Immature natural killer cell (primary cell): ENCODE measurements at regions not wholly inside any gene's neighbourhood (a gene's known extent, or its start where the extent isn't known, plus 50 kb on each side); places are given as distances from the start of the nearest gene placed in this dataset.

Experiments
- DNase-seq, 3 donors: peaks; one replicate each; pipeline ENCODE4 v3.0.0; 2022; ENCODE audit warnings: mixed read lengths in 1 of 3
- H3K27ac Mint-ChIP-seq, 6 donors: one replicate each; pipeline ENCODE4 v1.8.0; 2020; ENCODE audit warnings: mixed read lengths in 6 of 6, mild to moderate bottlenecking in 5 of 6, inconsistent platforms in 4 of 6, moderate library complexity in 3 of 6
- H3K27me3 Mint-ChIP-seq, 3 donors: one replicate each; pipeline ENCODE4 v1.8.0; 2020 to 2021; ENCODE audit warnings: low read depth in 3 of 3, mild to moderate bottlenecking in 3 of 3, mixed read lengths in 3 of 3, moderate library complexity in 3 of 3, inconsistent platforms in 1 of 3
- H3K36me3 Mint-ChIP-seq, 3 donors: one replicate each; pipeline ENCODE4 v1.8.0; 2020; ENCODE audit warnings: mixed read lengths in 3 of 3, inconsistent platforms in 2 of 3, mild to moderate bottlenecking in 2 of 3
- H3K4me1 Mint-ChIP-seq, 2 donors: one replicate each; pipeline ENCODE4 v1.8.0; 2020; ENCODE audit warnings: inconsistent platforms in 2 of 2, mild to moderate bottlenecking in 2 of 2, mixed read lengths in 2 of 2, moderate library complexity in 1 of 2
- H3K4me3 Mint-ChIP-seq, 5 donors: one replicate each; pipeline ENCODE4 v1.8.0; 2020; ENCODE audit warnings: mild to moderate bottlenecking in 5 of 5, mixed read lengths in 5 of 5, inconsistent platforms in 3 of 5, moderate library complexity in 3 of 5
- H3K9me3 Mint-ChIP-seq, 6 donors: one replicate each; pipeline ENCODE4 v1.8.0; 2020; ENCODE audit warnings: mild to moderate bottlenecking in 6 of 6, mixed read lengths in 6 of 6, inconsistent platforms in 4 of 6, moderate library complexity in 3 of 6

- H3K27me3 Mint-ChIP-seq, result peaks cover 0 to 15% (median 6%) of the 10 kb centered on the region in 3 donors
- H3K4me3 Mint-ChIP-seq, result no peak overlapping the region
- peaks cover 0 to 10% (median 0%) of the 10 kb centered on the region in 6 donors for H3K9me3 Mint-ChIP-seq
- H3K4me1 Mint-ChIP-seq, result no peaks in the 10 kb centered on the region
- no peaks in the 10 kb centered on the region for H3K36me3 Mint-ChIP-seq
- H3K27ac Mint-ChIP-seq, result no peak overlapping the region
- DNase-seq, result no peak
Measured at GRCh38 chr13:78004821-78005220, 86.2 kb upstream of the EDNRB start.

- Mint-ChIP-seq H3K4me1 (no peaks in the 10 kb centered on the region), H3K27me3 (peaks cover 0 to 16% (median 5%) of the 10 kb centered on the region in 3 donors), H3K9me3 (peaks cover 0 to 17% (median 4%) of the 10 kb centered on the region in 6 donors), H3K4me3 (no peak overlapping the region), H3K36me3 (peaks cover 0 to 10% (median 0%) of the 10 kb centered on the region in 3 donors), H3K27ac (no peak overlapping the region)
- DNase-seq, result no peak
Measured at GRCh38 chr13:77999746-78000145, 81.1 kb upstream of the EDNRB start.

DNA sequence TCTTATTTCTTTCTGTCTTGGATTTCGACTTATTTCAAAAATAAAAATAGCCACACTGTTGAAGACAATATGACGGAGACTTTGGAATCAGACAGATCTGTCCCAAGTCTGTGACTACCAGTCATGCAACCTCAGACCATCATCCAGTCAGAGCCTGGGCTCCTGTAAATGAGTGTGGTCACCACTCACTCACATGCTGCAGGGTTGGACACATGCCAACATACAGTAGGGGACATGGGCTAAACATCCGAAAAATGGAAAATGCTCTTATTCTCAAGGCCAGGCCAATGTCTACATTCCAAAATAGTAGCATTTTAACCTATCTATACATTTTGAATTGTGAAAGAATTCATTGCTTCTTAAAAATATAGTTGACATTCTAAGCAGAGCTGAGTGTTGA is 75.5 kb upstream of the EDNRB start:
- peaks cover 0 to 3% (median 2%) of the 10 kb centered on the region in 3 donors for H3K27me3 Mint-ChIP-seq
- H3K4me3 Mint-ChIP-seq, result no peak overlapping the region
- H3K36me3 Mint-ChIP-seq, result peaks cover 0 to 10% (median 0%) of the 10 kb centered on the region in 3 donors
- no peak overlapping the region for H3K27ac Mint-ChIP-seq
- peaks cover 0 to 9% (median 1%) of the 10 kb centered on the region in 6 donors for H3K9me3 Mint-ChIP-seq
- DNase-seq, result no peak
- H3K4me1 Mint-ChIP-seq, result no peaks in the 10 kb centered on the region

GRCh38 chr13:77991003-77991402 is 72.4 kb upstream of the EDNRB start:
- DNase-seq, result no peak
- Mint-ChIP-seq H3K4me1 (no peaks in the 10 kb centered on the region), H3K27me3 (peaks cover 0 to 4% (median 0%) of the 10 kb centered on the region in 3 donors), H3K4me3 (no peak overlapping the region), H3K9me3 (peaks cover 0 to 5% (median 0%) of the 10 kb centered on the region in 6 donors), H3K27ac (no peak overlapping the region), H3K36me3 (no peaks in the 10 kb centered on the region)

GRCh38 chr13:77989281-77989680 is 70.7 kb upstream of the EDNRB start:
- Mint-ChIP-seq H3K27me3 (peaks cover 0 to 6% (median 0%) of the 10 kb centered on the region in 3 donors), H3K36me3 (no peaks in the 10 kb centered on the region), H3K4me1 (no peaks in the 10 kb centered on the region), H3K9me3 (no peaks in the 10 kb centered on the region), H3K27ac (no peak overlapping the region), H3K4me3 (no peak overlapping the region)
- DNase-seq, result no peak

DNA sequence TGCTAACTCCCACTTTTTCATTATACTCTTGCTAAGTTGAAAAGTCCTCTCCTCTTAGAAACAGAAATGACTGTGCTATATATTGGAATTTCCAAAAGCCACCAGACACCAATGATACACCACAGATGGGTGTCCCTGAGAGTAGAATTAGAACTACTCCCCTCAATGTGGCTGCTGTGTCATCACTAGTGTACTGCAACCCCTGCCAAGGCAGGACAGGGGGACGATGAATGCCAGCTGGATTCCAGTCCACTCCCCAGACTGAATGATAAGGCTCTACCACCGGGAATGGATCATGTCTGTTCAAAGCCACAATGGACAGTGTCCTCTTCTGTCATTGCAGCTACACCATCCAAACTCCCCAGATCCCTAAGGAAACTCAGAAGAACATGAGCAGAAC is 69.7 kb upstream of the EDNRB start:
- no peaks in the 10 kb centered on the region for H3K9me3 Mint-ChIP-seq
- no peak overlapping the region for H3K4me3 Mint-ChIP-seq
- DNase-seq, result no peak
- peaks cover 0 to 9% (median 2%) of the 10 kb centered on the region in 3 donors for H3K27me3 Mint-ChIP-seq
- H3K36me3 Mint-ChIP-seq, result no peaks in the 10 kb centered on the region
- no peaks in the 10 kb centered on the region for H3K4me1 Mint-ChIP-seq
- H3K27ac Mint-ChIP-seq, result no peak overlapping the region

- H3K4me3 Mint-ChIP-seq, result no peak overlapping the region
- no peaks in the 10 kb centered on the region for H3K4me1 Mint-ChIP-seq
- peaks cover 0 to 1% (median 0%) of the 10 kb centered on the region in 6 donors for H3K9me3 Mint-ChIP-seq
- peaks cover 0 to 9% (median 2%) of the 10 kb centered on the region in 3 donors for H3K27me3 Mint-ChIP-seq
- H3K27ac Mint-ChIP-seq, result no peak overlapping the region
- no peak for DNase-seq
- no peaks in the 10 kb centered on the region for H3K36me3 Mint-ChIP-seq
Measured at GRCh38 chr13:77986713-77987112, 68.1 kb upstream of the EDNRB start.

DNA sequence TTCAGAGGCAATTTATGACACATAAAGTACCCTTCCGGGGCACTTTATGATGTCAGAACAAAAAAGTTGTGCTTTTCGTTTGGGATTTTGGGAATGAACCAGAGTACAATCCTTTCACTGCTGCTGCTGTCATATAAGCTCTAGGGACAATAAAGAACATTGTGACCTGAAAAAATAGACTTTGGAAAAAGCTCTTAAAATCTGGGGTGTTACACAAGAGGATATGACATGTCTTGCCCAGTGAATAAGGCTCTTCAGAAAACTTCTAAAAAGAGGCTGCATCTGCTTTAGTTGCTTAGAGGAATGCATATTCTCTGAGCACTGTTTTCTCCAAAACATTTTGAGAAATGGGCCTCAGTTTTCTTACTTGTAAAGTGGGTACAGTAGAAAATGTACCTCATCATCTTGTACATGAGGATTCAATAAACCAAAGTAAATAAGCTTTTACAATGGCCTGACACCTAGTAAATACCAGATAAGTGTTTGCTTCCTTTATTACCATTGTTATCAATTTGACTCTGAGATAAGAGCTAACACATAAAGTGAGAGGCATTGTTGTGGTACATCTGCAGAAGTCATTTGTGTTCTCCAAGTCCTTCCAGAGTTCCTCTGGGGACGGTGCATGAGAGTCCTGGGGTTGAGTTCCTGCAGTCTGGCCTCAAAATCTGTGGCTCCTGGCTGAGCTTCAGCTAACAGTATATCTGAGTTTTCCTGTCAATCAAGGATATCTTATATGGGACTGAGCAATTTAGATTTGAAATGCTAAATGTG is 67.4 kb upstream of the EDNRB start:
- Mint-ChIP-seq H3K27ac (no peak overlapping the region), H3K9me3 (peaks cover 0 to 1% (median 0%) of the 10 kb centered on the region in 6 donors), H3K27me3 (peaks cover 0 to 9% (median 2%) of the 10 kb centered on the region in 3 donors), H3K4me1 (no peaks in the 10 kb centered on the region), H3K36me3 (no peaks in the 10 kb centered on the region), H3K4me3 (no peak overlapping the region)
- no peak for DNase-seq

- H3K27ac Mint-ChIP-seq, result no peak overlapping the region
- peaks cover 0 to 4% (median 2%) of the 10 kb centered on the region in 3 donors for H3K27me3 Mint-ChIP-seq
- no peak overlapping the region for H3K4me3 Mint-ChIP-seq
- no peaks in the 10 kb centered on the region for H3K36me3 Mint-ChIP-seq
- no peaks in the 10 kb centered on the region for H3K4me1 Mint-ChIP-seq
- DNase-seq, result no peak
- peaks cover 0 to 3% (median 0%) of the 10 kb centered on the region in 6 donors for H3K9me3 Mint-ChIP-seq
Measured at GRCh38 chr13:77981281-77981881, 62.8 kb upstream of the EDNRB start.

DNA sequence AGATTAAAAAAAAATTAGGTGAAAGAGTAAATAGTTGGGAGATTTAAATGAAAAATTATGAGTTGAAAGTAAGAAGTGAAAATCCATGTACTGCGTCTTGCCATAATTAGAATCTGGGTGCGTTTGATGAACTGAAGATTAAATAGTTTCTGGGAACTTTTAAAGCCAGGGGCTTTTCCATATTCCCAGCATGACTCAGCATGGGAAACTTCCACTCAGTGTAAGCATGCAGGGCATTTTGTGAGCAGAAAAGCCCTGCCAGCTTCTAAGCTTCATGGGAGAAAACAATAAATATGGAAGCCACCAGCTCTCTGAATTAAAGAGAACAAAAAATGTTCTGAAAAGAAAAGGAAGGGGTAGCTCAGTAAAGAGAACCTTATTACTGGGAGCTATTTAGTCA is 62.0 kb upstream of the EDNRB start:
- peaks cover 0 to 3% (median 0%) of the 10 kb centered on the region in 6 donors for H3K9me3 Mint-ChIP-seq
- H3K4me3 Mint-ChIP-seq, result no peak overlapping the region
- H3K27ac Mint-ChIP-seq, result no peak overlapping the region
- H3K36me3 Mint-ChIP-seq, result no peaks in the 10 kb centered on the region
- no peaks in the 10 kb centered on the region for H3K4me1 Mint-ChIP-seq
- DNase-seq, result no peak
- peaks cover 0 to 4% (median 2%) of the 10 kb centered on the region in 3 donors for H3K27me3 Mint-ChIP-seq

- H3K4me3 Mint-ChIP-seq, result no peak overlapping the region
- no peak overlapping the region for H3K27ac Mint-ChIP-seq
- H3K4me1 Mint-ChIP-seq, result peaks cover 0 to under 1% of the 10 kb centered on the region in 2 donors
- no peak for DNase-seq
- peaks cover 0 to 4% (median 0%) of the 10 kb centered on the region in 6 donors for H3K9me3 Mint-ChIP-seq
- H3K36me3 Mint-ChIP-seq, result no peaks in the 10 kb centered on the region
- H3K27me3 Mint-ChIP-seq, result peaks cover 0 to 3% (median 2%) of the 10 kb centered on the region in 3 donors
Measured at GRCh38 chr13:77979721-77980385, 61.2 kb upstream of the EDNRB start.

GRCh38 chr13:77975358-77976042 is 56.9 kb upstream of the EDNRB start:
- peaks cover 0 to 2% of the 10 kb centered on the region in 2 donors for H3K4me1 Mint-ChIP-seq
- H3K9me3 Mint-ChIP-seq, result peaks cover 0 to 5% (median 0%) of the 10 kb centered on the region in 6 donors
- H3K4me3 Mint-ChIP-seq, result no peak overlapping the region
- H3K27ac Mint-ChIP-seq, result no peak overlapping the region
- H3K36me3 Mint-ChIP-seq, result no peaks in the 10 kb centered on the region
- no peak for DNase-seq
- H3K27me3 Mint-ChIP-seq, result no peaks in the 10 kb centered on the region

DNA sequence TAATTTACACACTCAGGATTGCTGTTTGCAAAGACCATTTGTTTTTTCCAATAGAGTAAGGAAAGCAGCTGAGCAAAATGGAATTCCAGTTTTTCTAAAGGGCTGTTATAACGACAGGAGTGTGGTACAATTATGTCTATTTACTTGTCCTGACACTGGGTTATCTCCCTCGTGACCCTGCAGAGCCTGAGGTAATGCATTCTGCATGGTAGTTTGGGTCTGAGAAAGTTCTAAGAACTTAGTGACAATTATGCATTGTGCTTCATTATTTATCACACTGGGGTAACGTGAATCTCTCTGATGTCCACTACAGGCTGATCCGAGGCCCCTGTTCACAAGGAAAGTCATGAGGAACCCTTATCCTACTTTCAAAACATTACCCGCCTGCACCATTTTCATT is 50.7 kb upstream of the EDNRB start:
- Mint-ChIP-seq H3K4me1 (no peaks in the 10 kb centered on the region), H3K27ac (no peak overlapping the region), H3K27me3 (no peaks in the 10 kb centered on the region), H3K9me3 (peaks cover 0 to 2% (median 0%) of the 10 kb centered on the region in 6 donors), H3K4me3 (no peak overlapping the region), H3K36me3 (no peaks in the 10 kb centered on the region)
- DNase-seq, result no peak
